ENCODE measurements at regions not wholly inside any gene's neighbourhood (a gene's known extent, or its start where the extent isn't known, plus 50 kb on each side); places are given as distances from the start of the nearest gene placed in this dataset.

DNA sequence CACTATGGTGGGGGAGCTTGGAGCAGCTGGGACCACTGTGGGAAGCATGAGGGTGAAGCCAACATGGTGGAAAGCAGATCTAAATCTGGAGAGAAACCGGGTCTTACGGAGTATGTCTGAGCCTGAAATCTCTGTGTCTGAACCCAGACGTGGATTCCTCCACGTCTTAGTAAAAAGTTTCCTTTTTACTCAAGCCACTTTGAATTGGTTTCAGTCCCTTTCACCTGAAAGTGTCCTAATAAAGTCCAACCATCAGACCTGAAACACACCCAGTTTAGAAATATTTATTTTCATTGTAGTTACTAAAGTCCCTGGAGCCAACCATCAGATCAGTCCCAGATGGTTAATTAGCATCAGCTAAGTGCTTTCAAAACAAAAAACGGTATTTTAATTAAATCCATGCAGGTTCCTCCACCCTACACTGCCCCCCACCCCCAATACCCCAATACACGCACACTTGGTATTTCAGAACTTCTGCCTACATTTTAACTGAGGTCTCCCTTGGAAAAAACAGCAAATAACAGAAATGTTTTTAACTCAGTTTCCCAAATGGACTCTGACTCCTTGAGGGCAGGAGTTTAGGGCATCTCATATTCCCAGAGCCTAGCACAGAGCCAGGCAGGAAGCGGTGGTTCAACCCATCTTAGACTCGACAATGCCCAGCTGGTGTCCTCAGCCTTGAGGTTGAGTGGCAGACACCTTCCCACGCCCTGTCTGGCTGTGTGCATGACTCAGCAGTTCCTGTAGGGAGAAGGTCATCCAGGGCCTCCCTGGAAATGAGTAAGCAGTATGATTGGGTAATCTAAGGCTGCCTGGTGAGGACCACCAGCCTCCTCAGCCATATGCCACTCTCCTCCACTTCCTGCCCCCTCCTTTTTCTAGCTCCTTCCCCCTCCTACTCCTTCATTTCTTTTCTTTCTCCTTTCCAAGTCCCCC lies 175.8 kb downstream of the TTC8 start:
- TF ChIP-seq, protein P1, sequence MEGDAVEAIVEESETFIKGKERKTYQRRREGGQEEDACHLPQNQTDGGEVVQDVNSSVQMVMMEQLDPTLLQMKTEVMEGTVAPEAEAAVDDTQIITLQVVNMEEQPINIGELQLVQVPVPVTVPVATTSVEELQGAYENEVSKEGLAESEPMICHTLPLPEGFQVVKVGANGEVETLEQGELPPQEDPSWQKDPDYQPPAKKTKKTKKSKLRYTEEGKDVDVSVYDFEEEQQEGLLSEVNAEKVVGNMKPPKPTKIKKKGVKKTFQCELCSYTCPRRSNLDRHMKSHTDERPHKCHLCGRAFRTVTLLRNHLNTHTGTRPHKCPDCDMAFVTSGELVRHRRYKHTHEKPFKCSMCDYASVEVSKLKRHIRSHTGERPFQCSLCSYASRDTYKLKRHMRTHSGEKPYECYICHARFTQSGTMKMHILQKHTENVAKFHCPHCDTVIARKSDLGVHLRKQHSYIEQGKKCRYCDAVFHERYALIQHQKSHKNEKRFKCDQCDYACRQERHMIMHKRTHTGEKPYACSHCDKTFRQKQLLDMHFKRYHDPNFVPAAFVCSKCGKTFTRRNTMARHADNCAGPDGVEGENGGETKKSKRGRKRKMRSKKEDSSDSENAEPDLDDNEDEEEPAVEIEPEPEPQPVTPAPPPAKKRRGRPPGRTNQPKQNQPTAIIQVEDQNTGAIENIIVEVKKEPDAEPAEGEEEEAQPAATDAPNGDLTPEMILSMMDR (IDR thresholded peaks at IDR 0.05), result no peak
- TF ChIP-seq POLR2A (IDR thresholded peaks at IDR 0.05), result no peak
